ENCODE measurements at regions not wholly inside any gene's neighbourhood (a gene's known extent, or its start where the extent isn't known, plus 50 kb on each side); places are given as distances from the start of the nearest gene placed in this dataset.

DNA sequence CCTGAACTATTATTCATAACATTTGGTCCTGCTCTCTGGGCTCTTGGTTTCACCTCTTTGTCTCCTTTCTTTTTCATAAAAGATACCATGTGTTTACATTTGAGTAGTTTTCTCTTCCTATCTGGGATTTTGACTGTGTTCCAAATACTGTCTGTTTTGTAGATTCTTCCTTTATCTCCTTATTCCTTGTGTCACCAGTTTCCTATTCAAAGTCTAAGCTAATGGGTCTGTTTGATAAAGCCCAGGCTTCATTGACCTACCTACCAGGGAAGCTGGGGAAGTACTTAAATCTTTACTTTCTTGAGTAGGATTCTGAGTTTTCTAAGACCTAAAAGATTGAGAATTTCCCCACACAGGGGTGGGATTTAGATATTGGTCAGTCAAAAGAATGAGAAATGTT, 409.5 kb downstream of the RAPGEF2 start:
- TF ChIP-seq TCF7L2 (IDR thresholded peaks at IDR 0.05; ENCODE audit: low read depth, low read length) (no peak), SIN3A (IDR thresholded peaks at IDR 0.05; ENCODE audit: borderline replicate concordance, insufficient read depth, low read depth, low read length) (no peak), POLR2AphosphoS5 (IDR thresholded peaks at IDR 0.05; ENCODE audit: low read depth, low read length) (no peak)
- TF ChIP-seq, protein P1, sequence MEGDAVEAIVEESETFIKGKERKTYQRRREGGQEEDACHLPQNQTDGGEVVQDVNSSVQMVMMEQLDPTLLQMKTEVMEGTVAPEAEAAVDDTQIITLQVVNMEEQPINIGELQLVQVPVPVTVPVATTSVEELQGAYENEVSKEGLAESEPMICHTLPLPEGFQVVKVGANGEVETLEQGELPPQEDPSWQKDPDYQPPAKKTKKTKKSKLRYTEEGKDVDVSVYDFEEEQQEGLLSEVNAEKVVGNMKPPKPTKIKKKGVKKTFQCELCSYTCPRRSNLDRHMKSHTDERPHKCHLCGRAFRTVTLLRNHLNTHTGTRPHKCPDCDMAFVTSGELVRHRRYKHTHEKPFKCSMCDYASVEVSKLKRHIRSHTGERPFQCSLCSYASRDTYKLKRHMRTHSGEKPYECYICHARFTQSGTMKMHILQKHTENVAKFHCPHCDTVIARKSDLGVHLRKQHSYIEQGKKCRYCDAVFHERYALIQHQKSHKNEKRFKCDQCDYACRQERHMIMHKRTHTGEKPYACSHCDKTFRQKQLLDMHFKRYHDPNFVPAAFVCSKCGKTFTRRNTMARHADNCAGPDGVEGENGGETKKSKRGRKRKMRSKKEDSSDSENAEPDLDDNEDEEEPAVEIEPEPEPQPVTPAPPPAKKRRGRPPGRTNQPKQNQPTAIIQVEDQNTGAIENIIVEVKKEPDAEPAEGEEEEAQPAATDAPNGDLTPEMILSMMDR (IDR thresholded peaks at IDR 0.05): no peak

Data from Panc1 (cell line).